BJ (cell line): ENCODE measurements at regions not wholly inside any gene's neighbourhood (a gene's known extent, or its start where the extent isn't known, plus 50 kb on each side); places are given as distances from the start of the nearest gene placed in this dataset.

Experiments used
- CTCF ChIA-PET: fragments of 350-600 bp; formaldehyde crosslinking; extraction: SDS; loops from one replicate; lab custom pipeline; 2021; ENCODE audit warnings: antibody characterized with exemption, inconsistent platforms; lab: Yijun Ruan, JAX
- POLR2A ChIA-PET: fragments of 300-600 bp; sonication (Branson Sonifier 250); formaldehyde crosslinking; extraction: SDS; loops from one replicate; lab custom pipeline; 2021; ENCODE audit warnings: antibody characterized with exemption; lab: Charles Lee
- DNase-seq: peaks from one replicate; pipeline ENCODE4 v3.0.0-alpha.2; 2011; ENCODE audit warnings: low read depth
- H3K27me3 ChIP-seq: 2 replicates; pipeline ENCODE4 v1.6.0; 2011; ENCODE audit warnings: low read length; ENCODE audit not compliant: control insufficient read depth, insufficient read depth
- H3K36me3 ChIP-seq: 2 replicates; pipeline ENCODE4 v1.5.1; 2011; ENCODE audit warnings: low read length; ENCODE audit not compliant: control insufficient read depth, insufficient read depth
- H3K4me3 ChIP-seq: 2 replicates; pipeline ENCODE4 v1.5.1; 2011; ENCODE audit warnings: low read depth, mild to moderate bottlenecking, control low read depth, low read length
- CTCF ChIP-seq: IDR thresholded peaks from 2 replicates; pipeline ENCODE4 v1.5.1; 2011; ENCODE audit warnings: low read depth, mild to moderate bottlenecking, control low read depth, inconsistent platforms, low read length, moderate library complexity; ENCODE audit not compliant: insufficient read depth

GRCh38 chr2:188050726-188051125 lies 240.9 kb upstream of the GULP1 start:
- TF ChIP-seq CTCF: no peak
- H3K27me3 ChIP-seq: no peaks in the 10 kb centered on the region
- H3K4me3 ChIP-seq: no peak overlapping the region
- H3K36me3 ChIP-seq: no peaks in the 10 kb centered on the region
- POLR2A ChIA-PET: no interaction called here
- no peak for DNase-seq
- CTCF ChIA-PET: no interaction called here

GRCh38 chr2:188051706-188052105 lies 240.0 kb upstream of the GULP1 start:
- Histone ChIP-seq H3K27me3 (no peaks in the 10 kb centered on the region), H3K4me3 (no peak overlapping the region), H3K36me3 (no peaks in the 10 kb centered on the region)
- TF ChIP-seq CTCF: no peak
- CTCF ChIA-PET: no interaction called here
- no peak for DNase-seq
- POLR2A ChIA-PET: no interaction called here

DNA sequence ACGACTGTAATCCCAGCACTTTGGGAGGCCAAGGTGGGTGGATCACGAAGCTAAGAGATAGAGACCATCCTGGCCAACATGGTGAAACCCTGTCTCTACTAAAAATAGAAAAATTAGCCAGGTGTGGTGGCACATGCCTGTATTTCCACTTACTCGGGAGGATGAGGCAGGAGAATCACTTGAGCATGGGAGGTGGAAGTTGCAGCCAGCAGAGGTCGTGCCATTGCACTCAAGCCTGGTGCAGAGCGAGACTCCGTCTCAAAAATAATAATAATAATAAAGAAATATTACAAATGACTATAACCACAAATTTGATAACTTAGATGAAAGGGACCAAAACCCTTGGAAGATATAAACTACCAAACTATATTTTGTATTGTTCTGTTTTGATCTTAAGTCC lies 226.3 kb upstream of the GULP1 start:
- ChIA-PET CTCF (no interaction called here), POLR2A (no interaction called here)
- no peak for DNase-seq
- Histone ChIP-seq H3K36me3 (no peaks in the 10 kb centered on the region), H3K27me3 (no peaks in the 10 kb centered on the region), H3K4me3 (no peak overlapping the region)
- no peak for TF ChIP-seq CTCF

DNA sequence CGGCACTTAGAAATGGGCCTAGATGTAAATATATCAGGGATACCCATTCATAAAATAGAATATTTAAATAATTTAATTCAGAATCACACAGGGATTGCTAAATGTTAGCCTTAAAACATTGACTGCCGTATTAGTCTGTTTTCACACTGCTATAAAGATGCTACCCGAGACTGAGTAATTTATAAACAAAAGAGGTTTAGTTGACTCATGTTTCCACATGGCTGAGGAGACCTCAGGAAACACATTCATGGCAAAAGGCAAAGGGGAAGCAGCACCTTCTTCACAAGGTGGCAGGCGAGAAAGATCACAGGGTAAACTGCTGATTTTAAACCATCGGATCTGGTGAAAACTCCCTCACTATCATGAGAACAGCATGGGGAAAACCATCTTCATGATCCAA lies 223.6 kb upstream of the GULP1 start:
- no peak for TF ChIP-seq CTCF
- Histone ChIP-seq H3K27me3 (peaks cover 2% of the 10 kb centered on the region; the same call in 1 of the 2 replicates), H3K36me3 (no peaks in the 10 kb centered on the region), H3K4me3 (no peak overlapping the region)
- no peak for DNase-seq
- POLR2A ChIA-PET: no interaction called here
- CTCF ChIA-PET: no interaction called here

- H3K27me3 ChIP-seq: peaks cover 2% of the 10 kb centered on the region
- TF ChIP-seq CTCF: no peak
- POLR2A ChIA-PET: interaction anchor here (1.0 kb wide), 1 partner anchor 94 kb away, joined by 3 read pairs; no protein-coding TSS in a partner anchor
- no peak overlapping the region for H3K4me3 ChIP-seq
- no peak for DNase-seq
- CTCF ChIA-PET: interaction anchor here (1.6 kb wide), 1 partner anchor 119 kb away, joined by 3 read pairs; no protein-coding TSS in a partner anchor
- H3K36me3 ChIP-seq: no peaks in the 10 kb centered on the region
Observed at GRCh38 chr2:188076149-188077056, 215.3 kb upstream of the GULP1 start.
